DOHH2 (cell line): ENCODE measurements at regions not wholly inside any gene's neighbourhood (a gene's known extent, or its start where the extent isn't known, plus 50 kb on each side); places are given as distances from the start of the nearest gene placed in this dataset.

Source experiments
- H3F3A ChIP-seq: fragments of 200-600 bp; sonication (generic), shearing (Covaris generic); 2 replicates; pipeline ENCODE4 v1.6.0; 2016; ENCODE audit warnings: antibody characterized with exemption, mild to moderate bottlenecking; ENCODE audit not compliant: control insufficient read depth, insufficient read depth
- H3K27ac ChIP-seq: fragments of 200-600 bp; sonication (generic); 2 replicates; pipeline ENCODE4 v1.5.1; 2014; ENCODE audit warnings: low read depth, mild to moderate bottlenecking, low read length, moderate library complexity
- H3K27me3 ChIP-seq: fragments of 200-600 bp; sonication (generic); 2 replicates; pipeline ENCODE4 v1.6.1; 2014; ENCODE audit warnings: mild to moderate bottlenecking, low read length, mixed read lengths; ENCODE audit not compliant: control insufficient read depth
- H3K36me3 ChIP-seq: fragments of 200-600 bp; sonication (generic); 2 replicates; pipeline ENCODE4 v1.6.1; 2014; ENCODE audit warnings: mild to moderate bottlenecking, low read length, moderate library complexity, mixed read lengths; ENCODE audit not compliant: control insufficient read depth
- H3K4me1 ChIP-seq: fragments of 200-600 bp; sonication (generic); 2 replicates; pipeline ENCODE4 v1.6.1; 2014; ENCODE audit warnings: mild to moderate bottlenecking, low read length, mixed read lengths; ENCODE audit not compliant: control insufficient read depth
- H3K4me2 ChIP-seq: fragments of 200-600 bp; sonication (generic); 2 replicates; pipeline ENCODE4 v1.6.0; 2014; ENCODE audit warnings: mild to moderate bottlenecking, low read length, moderate library complexity
- H3K4me3 ChIP-seq: fragments of 200-600 bp; sonication (generic); 2 replicates; pipeline ENCODE4 v1.5.1; 2014; ENCODE audit warnings: mild to moderate bottlenecking, low read length, mixed read lengths
- H3K79me2 ChIP-seq: fragments of 200-600 bp; sonication (generic); 2 replicates; pipeline ENCODE4 v1.6.1; 2014; ENCODE audit warnings: mild to moderate bottlenecking, low read length, mixed read lengths; ENCODE audit not compliant: control insufficient read depth
- H3K9me2 ChIP-seq: fragments of 200-600 bp; sonication (generic); replicated peaks from 2 replicates; pipeline ENCODE4 v1.6.1; 2014; ENCODE audit warnings: mild to moderate bottlenecking, low read length, mixed read lengths; ENCODE audit not compliant: control insufficient read depth
- H3K9me3 ChIP-seq: fragments of 200-600 bp; sonication (generic); 2 replicates; pipeline ENCODE4 v1.6.1; 2014; ENCODE audit warnings: antibody characterized with exemption, low read length, mixed read lengths; ENCODE audit not compliant: control insufficient read depth, insufficient read depth
- H4K20me1 ChIP-seq: fragments of 200-600 bp; sonication (generic); 2 replicates; pipeline ENCODE4 v1.6.0; 2014; ENCODE audit warnings: low read depth, mild to moderate bottlenecking, antibody characterized with exemption, low read length, moderate library complexity; ENCODE audit not compliant: control insufficient read depth, insufficient read depth
- CTCF ChIP-seq: fragments of 200-600 bp; sonication (generic); IDR thresholded peaks from one replicate; pipeline ENCODE4 v1.5.1; 2014; ENCODE audit warnings: antibody characterized with exemption, mild to moderate bottlenecking, low read depth, low read length; ENCODE audit not compliant: poor library complexity, severe bottlenecking
- EZH2phosphoT487 ChIP-seq: fragments of 200-600 bp; sonication (generic); IDR thresholded peaks from 2 replicates; pipeline ENCODE4 v1.6.1; 2017; ENCODE audit warnings: borderline replicate concordance, mild to moderate bottlenecking, antibody characterized with exemption, low read length, moderate library complexity, mixed read lengths

- Histone ChIP-seq H3F3A (no peaks in the 10 kb centered on the region), H3K27me3 (no peaks in the 10 kb centered on the region), H3K79me2 (no peaks in the 10 kb centered on the region), H3K4me2 (no peak overlapping the region), H3K27ac (no peak overlapping the region), H3K4me3 (no peak overlapping the region), H3K36me3 (no peaks in the 10 kb centered on the region), H4K20me1 (no peaks in the 10 kb centered on the region), H3K9me2 (no peaks in the 10 kb centered on the region), H3K9me3 (no peaks in the 10 kb centered on the region), H3K4me1 (no peaks in the 10 kb centered on the region)
- no peak for TF ChIP-seq EZH2phosphoT487
- TF ChIP-seq CTCF: no peak
Observed at GRCh38 chr10:111240348-111240747, 163.5 kb downstream of the ADRA2A start.

GRCh38 chr10:111243126-111243525 is 166.3 kb downstream of the ADRA2A start:
- H3K27me3 ChIP-seq: peaks cover 3% of the 10 kb centered on the region; the same call in 1 of the 2 replicates
- H3K4me3 ChIP-seq: no peak overlapping the region
- TF ChIP-seq EZH2phosphoT487 (no peak), CTCF (no peak)
- no peaks in the 10 kb centered on the region for H3K4me1 ChIP-seq
- H3F3A ChIP-seq: no peaks in the 10 kb centered on the region
- no peaks in the 10 kb centered on the region for H3K36me3 ChIP-seq
- no peak overlapping the region for H3K4me2 ChIP-seq
- no peaks in the 10 kb centered on the region for H3K79me2 ChIP-seq
- H4K20me1 ChIP-seq: no peaks in the 10 kb centered on the region
- H3K9me2 ChIP-seq: no peaks in the 10 kb centered on the region
- no peak overlapping the region for H3K27ac ChIP-seq
- H3K9me3 ChIP-seq: no peaks in the 10 kb centered on the region

GRCh38 chr10:111246136-111246535 is 169.3 kb downstream of the ADRA2A start:
- Histone ChIP-seq H3K79me2 (no peaks in the 10 kb centered on the region), H3K4me2 (no peak overlapping the region), H3K27me3 (peaks cover 3% of the 10 kb centered on the region; the same call in 1 of the 2 replicates), H3K9me3 (no peaks in the 10 kb centered on the region), H3K36me3 (no peaks in the 10 kb centered on the region), H3K9me2 (no peaks in the 10 kb centered on the region), H3K27ac (no peak overlapping the region), H3K4me1 (no peaks in the 10 kb centered on the region), H3F3A (no peaks in the 10 kb centered on the region), H4K20me1 (no peaks in the 10 kb centered on the region), H3K4me3 (no peak overlapping the region)
- no peak for TF ChIP-seq CTCF
- no peak for TF ChIP-seq EZH2phosphoT487

- no peaks in the 10 kb centered on the region for H3K9me3 ChIP-seq
- H3K4me2 ChIP-seq: no peak overlapping the region
- H3K4me1 ChIP-seq: no peaks in the 10 kb centered on the region
- H3K9me2 ChIP-seq: no peaks in the 10 kb centered on the region
- H3K4me3 ChIP-seq: no peak overlapping the region
- no peak overlapping the region for H3K27ac ChIP-seq
- TF ChIP-seq EZH2phosphoT487: no peak
- TF ChIP-seq CTCF: no peak
- peaks cover 3% of the 10 kb centered on the region; the same call in 1 of the 2 replicates for H3K27me3 ChIP-seq
- no peaks in the 10 kb centered on the region for H3K36me3 ChIP-seq
- H3K79me2 ChIP-seq: no peaks in the 10 kb centered on the region
- no peaks in the 10 kb centered on the region for H3F3A ChIP-seq
- H4K20me1 ChIP-seq: no peaks in the 10 kb centered on the region
Observed at GRCh38 chr10:111246814-111247452, 170.1 kb downstream of the ADRA2A start.
